Right ventricle myocardium inferior (tissue), 1 donor: ENCODE measurements at regions not wholly inside any gene's neighbourhood (a gene's known extent, or its start where the extent isn't known, plus 50 kb on each side); places are given as distances from the start of the nearest gene placed in this dataset.
"Not testable (repeated sequence)": the region's sequence is repeated elsewhere in the genome, so short reads cannot be mapped to it uniquely, and the experiment has no call there.

Experiments
- ATAC-seq: fragments of 200-7000 bp; cut with Tn5 transposase; one replicate; pipeline ENCODE4 v1.9.1; 2020; ENCODE audit warnings: mild to moderate bottlenecking, moderate library complexity
- DNase-seq: peaks from one replicate; pipeline ENCODE4 v3.0.0; 2021; ENCODE audit errors: missing footprints
- intact Hi-C: fragments of 100-400 bp; cut with DNase I; formaldehyde crosslinking; loops from one replicate; pipeline ENCODE4 v1.11.0; 2022
- donor health status: DM: no; HTN: yes; CAD: no; lungs with severe emphysema.

- ATAC-seq (no peak), DNase-seq (no peak)
- intact Hi-C loops = no loop called here
Measured at GRCh38 chr5:10138395-10139057, 111.2 kb downstream of the ATPSCKMT start.

- intact Hi-C loops = no loop called here
- DNase-seq (no peak), ATAC-seq (no peak)
Measured at GRCh38 chr5:10133830-10134229, 115.9 kb downstream of the ATPSCKMT start.

DNA sequence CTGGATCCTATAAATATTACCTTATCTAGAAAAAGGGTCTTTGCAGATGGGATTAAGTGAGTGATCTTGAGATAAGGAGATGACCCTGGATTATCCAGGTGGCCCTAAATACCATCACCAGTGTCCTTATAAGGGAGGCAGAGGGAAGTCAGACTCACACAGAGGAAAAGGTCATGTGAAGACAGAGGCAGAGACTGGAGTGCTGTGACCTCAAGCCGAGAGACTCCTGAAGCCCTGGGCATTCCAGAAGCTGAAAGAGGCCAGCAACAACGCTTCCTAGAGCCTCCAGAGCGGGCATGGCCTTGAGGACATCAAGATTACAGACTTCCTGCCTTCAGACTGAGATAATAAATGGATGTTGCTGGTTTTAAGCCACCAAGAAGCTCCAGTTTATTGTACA is 118.8 kb downstream of the ATPSCKMT start:
- DNase-seq (no peak), ATAC-seq (no peak)
- intact Hi-C loops = no loop called here

DNA sequence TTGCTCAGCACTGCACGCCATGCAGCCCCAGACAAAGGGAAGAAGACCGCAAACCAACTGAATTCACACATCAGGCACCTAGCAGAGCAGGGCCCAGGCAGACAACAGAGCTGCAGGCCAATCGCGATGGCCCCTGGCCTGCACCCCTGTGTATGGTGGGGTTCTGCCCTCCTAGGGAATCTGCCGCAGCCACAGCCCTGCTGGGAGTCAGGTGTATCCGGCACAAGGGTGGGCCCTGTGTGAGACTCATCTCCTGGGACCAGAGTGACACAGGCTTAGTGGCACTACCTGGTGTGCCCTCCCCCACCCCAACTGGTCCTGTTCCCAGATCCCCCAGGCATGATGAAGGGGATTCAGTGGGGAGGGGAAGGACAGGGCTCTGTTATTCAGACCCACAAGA is 122.8 kb downstream of the ATPSCKMT start:
- no peak for ATAC-seq
- no peak for DNase-seq
- intact Hi-C loops = no loop called here

DNA sequence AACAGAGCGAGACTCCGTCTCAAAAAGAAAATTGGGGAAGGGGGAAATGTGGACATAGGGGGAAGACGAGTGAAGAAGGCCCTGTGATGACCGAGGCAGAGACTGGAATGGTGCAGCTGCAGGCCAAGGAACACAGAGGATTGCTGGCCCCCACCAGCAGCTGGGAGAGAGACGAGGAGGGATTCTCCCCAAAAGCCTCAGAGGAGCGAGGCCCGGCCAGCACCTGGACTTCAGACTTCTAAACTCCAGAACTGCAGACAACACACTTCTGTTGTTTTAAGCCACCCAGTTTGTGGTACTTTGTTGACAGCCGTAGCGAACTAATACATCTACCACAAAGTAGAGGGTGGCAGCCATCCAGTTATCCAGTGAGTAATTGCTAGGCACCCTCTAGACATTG is 124.6 kb downstream of the ATPSCKMT start:
- ATAC-seq = no peak
- no peak for DNase-seq
- intact Hi-C loops = no loop called here

DNA sequence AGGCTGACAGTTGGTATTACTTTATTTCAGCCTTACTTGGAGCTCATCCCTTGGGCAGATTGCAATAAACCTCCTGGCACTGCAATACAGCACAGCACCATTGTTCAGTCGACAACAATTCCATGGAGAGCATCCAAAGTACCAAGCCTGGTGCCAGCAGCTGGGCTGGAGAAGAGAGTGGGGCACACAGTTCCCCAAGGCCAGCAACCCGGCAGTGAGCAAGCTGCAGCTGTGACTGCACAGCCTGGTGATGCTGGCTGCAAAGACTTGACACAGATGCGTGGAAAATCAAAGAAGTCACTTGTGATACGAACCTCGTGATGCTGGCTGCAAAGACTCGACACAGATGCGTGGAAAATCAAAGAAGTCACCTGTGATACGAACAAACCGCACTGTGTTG is 125.4 kb downstream of the ATPSCKMT start:
- ATAC-seq (peak; percentile 79), DNase-seq (no peak)
- intact Hi-C loops = no loop called here

DNA sequence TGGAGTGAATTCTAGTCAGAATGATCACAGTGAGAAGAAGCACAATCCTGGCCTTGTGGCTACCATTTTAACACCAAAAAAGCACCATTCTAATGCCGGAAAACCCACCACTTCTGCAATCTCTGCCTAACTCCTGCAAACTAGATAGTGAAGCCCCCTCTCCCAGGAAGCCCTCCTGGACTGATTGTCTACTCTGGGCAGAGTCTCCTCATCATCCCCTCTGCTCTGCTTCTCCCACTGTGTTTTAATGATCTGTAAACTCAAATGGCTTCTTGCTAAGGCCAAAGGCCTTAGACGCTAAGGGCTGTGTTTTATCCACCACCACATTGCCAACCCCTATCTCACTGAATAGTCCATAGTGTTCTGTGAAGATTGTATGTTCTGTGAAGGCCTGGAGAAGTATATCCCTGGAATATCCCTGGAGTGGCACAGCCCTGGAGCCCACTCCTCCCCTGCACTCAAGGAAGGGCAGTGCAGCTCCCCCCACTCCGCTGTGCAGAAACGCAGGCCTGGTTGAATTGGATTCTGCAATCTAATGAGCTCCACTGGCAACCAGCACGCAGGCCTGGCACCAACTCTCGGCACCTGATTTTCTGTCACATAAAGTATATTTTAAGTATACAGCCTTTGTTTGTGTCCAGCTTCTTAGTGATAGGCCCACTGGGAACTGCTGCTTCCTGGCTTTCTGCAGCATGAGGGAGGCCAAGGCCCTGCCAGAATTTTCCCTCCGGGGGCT is 126.3 kb downstream of the ATPSCKMT start:
- peak; percentile 55 for ATAC-seq
- intact Hi-C loops = no loop called here
- DNase-seq = no peak

GRCh38 chr5:10122076-10122726 is 127.5 kb downstream of the ATPSCKMT start:
- intact Hi-C loops = no loop called here
- no peak for ATAC-seq
- no peak for DNase-seq

DNA sequence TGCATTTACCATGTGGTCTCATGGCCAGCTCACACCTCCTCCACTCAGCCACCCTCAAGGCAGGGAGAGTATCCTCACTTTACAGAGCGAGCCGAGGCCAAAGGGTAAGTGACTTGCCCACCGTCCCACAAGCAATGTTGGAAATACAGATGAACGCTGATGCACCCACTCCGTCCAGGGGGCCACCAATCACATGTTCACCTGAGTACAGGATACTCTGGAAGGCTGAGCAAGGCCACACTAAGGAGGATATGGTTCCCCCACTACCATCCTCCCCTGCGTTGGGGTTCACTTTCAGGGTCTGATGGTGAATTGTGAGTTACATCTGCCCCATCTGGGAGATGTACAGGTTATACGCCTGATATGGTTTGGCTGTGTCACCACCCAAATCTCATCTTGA is 128.8 kb downstream of the ATPSCKMT start:
- DNase-seq (no peak), ATAC-seq (no peak)
- intact Hi-C loops = no loop called here

GRCh38 chr5:10118150-10118549 is 131.5 kb downstream of the ATPSCKMT start:
- intact Hi-C loops = no loop called here
- DNase-seq (no peak), ATAC-seq (no peak)

DNA sequence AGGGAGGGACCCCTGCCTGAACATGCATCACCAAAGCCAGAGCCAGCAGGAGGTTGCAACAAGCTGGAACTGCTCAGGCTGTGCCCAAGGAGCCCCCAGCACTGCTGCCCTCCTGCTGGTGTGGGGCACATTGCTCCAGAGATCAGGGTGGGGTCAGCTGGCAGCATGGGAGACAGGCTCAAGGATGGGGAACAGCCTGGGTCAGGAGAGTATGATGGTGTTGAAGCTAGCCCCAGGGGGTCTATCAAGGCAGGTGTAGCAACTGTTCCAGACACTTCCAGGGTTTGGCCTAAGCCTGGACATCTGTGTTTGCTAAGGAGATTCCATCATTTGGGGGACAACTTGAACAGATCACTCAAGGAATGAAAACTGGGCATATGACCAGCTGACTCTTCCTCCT is 133.1 kb downstream of the ATPSCKMT start:
- DNase-seq (no peak), ATAC-seq (no peak)
- intact Hi-C loops = no loop called here

DNA sequence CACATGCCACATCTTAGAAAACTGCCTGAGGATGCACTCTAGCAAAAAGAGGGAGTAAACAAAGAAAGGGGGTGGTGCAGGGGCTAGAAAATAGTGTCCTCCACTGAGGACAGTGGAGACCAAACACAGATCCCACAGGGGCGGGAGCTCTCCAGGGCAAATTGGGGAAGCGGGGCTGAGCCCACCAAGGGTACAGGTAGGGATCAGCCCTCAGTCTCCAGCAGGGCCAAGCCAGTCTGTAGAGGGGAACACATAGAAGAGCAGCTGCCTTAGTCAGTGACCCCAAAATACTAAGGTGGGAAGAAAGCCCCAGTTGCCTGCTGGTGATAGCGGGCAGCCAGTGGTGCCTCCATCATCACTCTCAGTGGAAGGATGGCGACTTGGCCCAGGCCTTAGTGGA is 134.0 kb downstream of the ATPSCKMT start:
- DNase-seq = no peak
- intact Hi-C loops = no loop called here
- no peak for ATAC-seq

DNA sequence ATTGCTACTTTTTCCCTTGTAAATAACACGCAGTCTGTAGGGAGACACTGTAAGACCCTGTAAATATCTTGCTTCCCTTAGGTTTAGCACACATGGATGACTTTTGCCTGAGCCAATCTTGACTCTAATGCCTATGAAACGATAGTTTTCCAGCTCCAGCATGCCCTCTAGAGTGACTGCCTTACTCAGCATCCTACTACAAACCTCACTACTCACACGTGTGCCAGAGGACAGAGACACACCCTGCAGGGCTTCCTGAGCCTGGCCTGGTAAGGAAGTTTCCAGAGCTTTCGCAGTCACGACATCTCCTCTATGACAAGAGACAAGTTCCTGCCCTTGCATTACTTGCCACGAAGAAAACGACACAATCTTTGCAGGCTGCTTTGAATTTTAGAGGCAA is 138.1 kb downstream of the ATPSCKMT start:
- intact Hi-C loops = no loop called here
- no peak for ATAC-seq
- no peak for DNase-seq

DNA sequence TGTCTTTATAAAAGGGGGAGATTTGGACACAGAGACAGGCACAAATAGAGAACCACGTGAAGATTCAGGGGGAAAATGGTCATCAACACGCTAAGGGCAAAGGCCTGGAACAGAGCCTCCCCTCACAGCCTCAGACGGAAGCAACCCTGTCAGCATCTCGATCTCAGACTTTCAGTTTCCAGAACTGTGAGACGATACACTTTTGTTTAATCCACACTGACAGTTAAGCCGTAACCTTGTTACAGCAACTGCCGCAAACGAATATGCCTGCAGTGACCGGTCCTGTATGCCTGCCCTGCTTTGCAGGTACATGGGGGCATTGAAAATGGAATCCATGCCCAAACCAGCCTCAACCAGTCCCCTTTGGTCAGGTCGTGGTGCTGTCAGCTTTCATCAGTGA is 139.5 kb downstream of the ATPSCKMT start:
- DNase-seq (no peak), ATAC-seq (no peak)
- intact Hi-C loops = no loop called here

DNA sequence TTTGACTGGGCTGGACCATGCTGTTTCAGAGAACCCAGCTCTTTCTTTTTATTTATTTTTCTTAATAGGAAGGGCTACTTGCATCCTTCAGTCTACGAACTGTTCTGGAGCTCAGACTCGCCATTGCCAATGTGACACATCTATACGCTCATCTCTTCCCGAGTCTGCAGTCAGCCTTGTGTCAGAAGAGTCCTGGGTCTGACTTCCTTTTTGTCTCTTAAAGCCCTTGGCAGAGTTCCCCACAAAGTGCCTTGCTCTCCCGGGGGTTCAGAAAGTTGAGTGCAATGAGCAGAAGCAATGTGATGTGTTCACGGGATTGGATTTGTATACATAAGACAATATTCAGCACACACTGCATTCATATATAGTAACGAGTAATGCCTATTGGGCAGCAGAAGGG is 140.4 kb downstream of the ATPSCKMT start:
- DNase-seq = no peak
- no peak for ATAC-seq
- intact Hi-C loops = no loop called here

DNA sequence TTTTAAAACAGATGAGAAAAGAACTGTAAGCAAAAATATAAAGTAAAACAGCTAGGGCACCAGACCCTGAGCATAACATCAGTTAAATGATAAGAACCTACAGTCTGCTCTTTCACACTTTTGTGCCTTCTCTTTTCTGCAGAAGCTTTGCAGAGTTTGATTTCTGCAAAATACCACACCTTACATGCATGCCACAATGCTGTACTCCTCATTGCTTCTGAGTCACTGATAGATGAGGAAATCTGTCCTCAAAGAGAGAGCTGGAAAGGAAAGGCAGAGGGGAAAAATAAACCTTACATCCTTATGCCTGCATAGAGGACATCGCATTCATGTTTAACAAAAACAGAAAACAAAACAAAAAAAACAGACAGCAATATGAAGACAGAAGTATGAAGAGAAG is 142.9 kb downstream of the ATPSCKMT start:
- intact Hi-C loops = no loop called here
- ATAC-seq = no peak
- DNase-seq = no peak

GRCh38 chr5:10106285-10106684 is 143.4 kb downstream of the ATPSCKMT start:
- intact Hi-C loops = no loop called here
- DNase-seq = no peak
- ATAC-seq = no peak

DNA sequence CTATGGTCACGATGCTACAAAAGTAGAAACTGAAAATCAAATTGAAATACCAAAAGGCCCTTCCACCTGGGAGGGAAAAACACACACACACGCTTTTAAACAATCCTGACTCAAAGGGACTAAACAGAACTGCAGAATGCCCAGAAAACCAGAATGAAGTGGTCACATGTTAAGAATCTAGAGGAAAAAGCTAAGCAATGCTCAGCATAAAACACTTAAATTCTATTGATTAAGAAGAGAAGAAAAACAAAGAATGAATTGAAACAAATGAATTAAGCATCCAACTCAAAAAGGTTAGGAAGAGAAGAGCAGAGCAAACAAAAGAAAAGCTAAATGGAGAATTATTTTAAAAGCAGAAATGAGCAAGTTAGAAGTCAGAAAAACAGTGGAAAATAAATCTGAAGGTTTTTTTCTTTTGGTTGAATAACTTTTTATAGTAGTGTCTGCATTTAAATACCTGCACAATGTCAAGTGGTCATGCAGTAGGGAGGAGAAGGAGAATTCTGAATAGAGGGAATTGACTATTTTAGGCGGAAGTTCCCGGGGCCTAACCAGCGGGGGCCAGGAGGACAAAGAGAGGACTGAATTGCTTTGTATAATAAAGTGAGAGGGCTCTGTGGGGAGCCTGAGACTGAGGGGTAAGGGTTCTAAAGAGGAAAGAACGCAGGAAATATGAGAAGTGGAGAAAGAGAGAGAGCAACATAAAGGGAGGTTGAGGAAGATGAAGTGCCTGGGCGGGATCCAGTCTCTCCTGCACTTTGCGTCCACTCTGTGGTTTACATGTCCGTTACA is 146.8 kb downstream of the ATPSCKMT start:
- intact Hi-C loops = no loop called here
- DNase-seq (no peak), ATAC-seq (no peak)

DNA sequence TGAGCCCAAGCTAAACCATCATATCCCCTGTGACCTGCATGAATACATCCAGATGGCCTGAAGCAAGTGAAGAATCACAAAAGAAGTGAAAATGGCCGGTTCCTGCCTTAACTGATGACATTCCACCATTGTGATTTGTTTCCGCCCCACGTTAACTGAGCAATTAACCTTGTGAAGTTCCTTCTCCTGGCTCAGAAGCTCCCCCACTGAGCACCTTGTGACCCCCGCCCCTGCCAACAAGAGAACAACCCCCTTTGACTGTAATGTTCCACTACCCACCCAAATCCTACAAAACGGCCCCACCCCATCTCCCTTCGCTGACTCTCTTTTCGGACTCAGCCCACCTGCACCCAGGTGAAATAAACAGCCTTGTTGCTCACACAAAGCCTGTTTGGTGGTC is 147.5 kb downstream of the ATPSCKMT start:
- intact Hi-C loops, DNase-seq, ATAC-seq: not testable (repeated sequence)

- DNase-seq = no peak
- intact Hi-C loops = no loop called here
- ATAC-seq = no peak
Measured at GRCh38 chr5:10099548-10099947, 150.1 kb downstream of the ATPSCKMT start.
